GM12878 (cell line): ENCODE measurements at regions not wholly inside any gene's neighbourhood (a gene's known extent, or its start where the extent isn't known, plus 50 kb on each side); places are given as distances from the start of the nearest gene placed in this dataset.

Experiments
- EP300 ChIP-seq, 2 experiments: fragments of 150-350 bp in 1 of 2; IDR thresholded peaks; 2 replicates each; pipeline ENCODE4 v1.6.1; 2011 to 2012; ENCODE audit warnings: low read depth in 2 of 2, low read length in 2 of 2, borderline replicate concordance in 1 of 2, improper control_type of control experiment in 1 of 2, inconsistent platforms in 1 of 2; ENCODE audit not compliant: control insufficient read depth in 1 of 2
- EZH2 ChIP-seq: IDR thresholded peaks from 2 replicates; pipeline ENCODE4 v1.6.1; 2012; ENCODE audit warnings: low read depth, mild to moderate bottlenecking, control low read depth, inconsistent platforms, low read length, borderline replicate concordance; ENCODE audit not compliant: control insufficient read depth
- GABPA ChIP-seq: IDR thresholded peaks from 2 replicates; pipeline ENCODE4 v1.6.1; 2014; ENCODE audit warnings: antibody characterized with exemption, low read depth, mild to moderate bottlenecking, inconsistent platforms
- HDAC6 ChIP-seq: fragments of 200-600 bp; sonication (generic); IDR thresholded peaks from one replicate; pipeline ENCODE4 v1.8.0; 2017; ENCODE audit warnings: antibody characterized with exemption; ENCODE audit not compliant: unreplicated experiment
- SIN3A ChIP-seq: IDR thresholded peaks from 2 replicates; pipeline ENCODE4 v1.6.1; 2012; ENCODE audit warnings: low read depth, low read length, improper control_type of control experiment
- SMC3 ChIP-seq: IDR thresholded peaks from 2 replicates; pipeline ENCODE4 v1.6.1; 2011; ENCODE audit warnings: low read length, improper control_type of control experiment, borderline replicate concordance
- TF ChIP-seq, protein P1 (sequence below), 3 experiments: IDR thresholded peaks in 2 of 3; conservative IDR thresholded peaks in 1 of 3; 2 replicates each; pipeline ENCODE4 v1.5.1; 2011; ENCODE audit warnings: low read depth in 3 of 3, low read length in 3 of 3, mild to moderate bottlenecking in 3 of 3, control low read depth in 2 of 3, moderate library complexity in 2 of 3, inconsistent platforms in 1 of 3, mixed read lengths in 1 of 3; ENCODE audit not compliant: control insufficient read depth in 2 of 3, insufficient read depth in 1 of 3; ENCODE audit errors: extremely low read depth in 1 of 3

- no peak for TF ChIP-seq SIN3A
- no peak for TF ChIP-seq HDAC6
- TF ChIP-seq, protein P1, sequence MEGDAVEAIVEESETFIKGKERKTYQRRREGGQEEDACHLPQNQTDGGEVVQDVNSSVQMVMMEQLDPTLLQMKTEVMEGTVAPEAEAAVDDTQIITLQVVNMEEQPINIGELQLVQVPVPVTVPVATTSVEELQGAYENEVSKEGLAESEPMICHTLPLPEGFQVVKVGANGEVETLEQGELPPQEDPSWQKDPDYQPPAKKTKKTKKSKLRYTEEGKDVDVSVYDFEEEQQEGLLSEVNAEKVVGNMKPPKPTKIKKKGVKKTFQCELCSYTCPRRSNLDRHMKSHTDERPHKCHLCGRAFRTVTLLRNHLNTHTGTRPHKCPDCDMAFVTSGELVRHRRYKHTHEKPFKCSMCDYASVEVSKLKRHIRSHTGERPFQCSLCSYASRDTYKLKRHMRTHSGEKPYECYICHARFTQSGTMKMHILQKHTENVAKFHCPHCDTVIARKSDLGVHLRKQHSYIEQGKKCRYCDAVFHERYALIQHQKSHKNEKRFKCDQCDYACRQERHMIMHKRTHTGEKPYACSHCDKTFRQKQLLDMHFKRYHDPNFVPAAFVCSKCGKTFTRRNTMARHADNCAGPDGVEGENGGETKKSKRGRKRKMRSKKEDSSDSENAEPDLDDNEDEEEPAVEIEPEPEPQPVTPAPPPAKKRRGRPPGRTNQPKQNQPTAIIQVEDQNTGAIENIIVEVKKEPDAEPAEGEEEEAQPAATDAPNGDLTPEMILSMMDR (IDR thresholded peaks at IDR 0.05 in 2 of 3, conservative IDR thresholded peaks at IDR 0.05 in 1 of 3; ENCODE audit: control insufficient read depth in 2 of 3, extremely low read depth in 1 of 3, insufficient read depth in 1 of 3, low read depth in 3 of 3, low read length in 3 of 3): no peak
- no peak for TF ChIP-seq SMC3
- TF ChIP-seq GABPA: no peak
- no peak for TF ChIP-seq EP300 (IDR thresholded peaks at IDR 0.05; ENCODE audit: borderline replicate concordance in 1 of 2, control insufficient read depth in 1 of 2, low read depth in 2 of 2, low read length in 2 of 2)
- no peak for TF ChIP-seq EZH2
These were observed 564.0 kb downstream of the TRHDE start for GRCh38 chr12:72836194-72836593.
